ENCODE measurements at regions not wholly inside any gene's neighbourhood (a gene's known extent, or its start where the extent isn't known, plus 50 kb on each side); places are given as distances from the start of the nearest gene placed in this dataset.

DNA sequence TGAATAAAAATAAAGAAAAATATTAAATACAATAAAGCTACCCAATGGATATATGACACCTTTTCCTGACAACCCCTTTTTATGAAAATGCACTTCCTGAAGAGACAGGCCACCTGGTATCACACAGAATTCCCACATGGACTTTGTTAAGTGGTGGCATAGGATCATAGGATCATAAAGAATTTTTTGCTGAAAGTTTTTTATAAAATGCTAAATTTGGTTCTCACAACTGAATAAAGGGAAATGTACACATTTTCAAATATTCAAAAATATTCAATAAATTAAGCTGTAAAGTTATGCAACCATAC is 102.5 kb upstream of the ROBO1 start (continued):
- TF ChIP-seq, protein P1, sequence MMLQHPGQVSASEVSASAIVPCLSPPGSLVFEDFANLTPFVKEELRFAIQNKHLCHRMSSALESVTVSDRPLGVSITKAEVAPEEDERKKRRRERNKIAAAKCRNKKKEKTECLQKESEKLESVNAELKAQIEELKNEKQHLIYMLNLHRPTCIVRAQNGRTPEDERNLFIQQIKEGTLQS (IDR thresholded peaks at IDR 0.05): no peak

DNA sequence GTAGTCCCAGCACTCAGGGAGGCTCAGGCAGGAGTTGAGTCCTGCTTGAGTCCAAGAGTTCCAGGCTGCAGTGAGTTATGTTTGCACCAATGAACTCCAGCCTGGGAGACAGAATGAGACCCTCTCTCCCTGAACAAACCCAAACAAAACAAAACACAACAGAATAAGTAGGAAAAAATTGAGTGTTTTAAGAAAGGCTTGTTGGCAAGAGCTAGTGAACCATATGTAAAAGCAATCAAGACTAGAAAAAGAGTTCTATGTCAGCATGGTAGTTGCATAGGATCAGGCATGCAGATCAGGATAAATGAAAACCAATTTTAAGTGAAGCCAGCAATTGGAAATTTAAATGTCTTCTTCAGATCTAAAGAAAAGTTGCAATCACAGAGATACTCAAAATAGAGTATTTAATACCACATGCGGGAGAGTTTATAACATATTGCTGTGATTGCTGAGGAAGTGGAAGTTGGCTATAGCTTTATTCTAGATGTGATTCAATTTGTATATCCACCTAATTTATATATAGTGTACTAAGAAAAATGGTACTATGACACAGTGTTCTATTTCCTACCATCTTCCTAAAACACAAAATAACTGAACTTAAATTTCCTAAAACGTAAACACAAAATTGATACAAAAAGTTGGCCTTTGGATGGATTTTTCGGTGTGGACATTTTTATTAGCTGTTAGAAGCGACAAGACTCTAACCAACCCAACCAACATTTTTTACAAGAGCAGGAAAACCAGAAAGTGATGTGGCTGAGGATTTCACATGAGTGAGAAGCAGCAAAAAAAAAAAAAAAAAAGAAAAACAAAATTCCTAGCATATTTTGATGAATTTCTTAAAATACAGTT is 101.9 kb upstream of the ROBO1 start:
- WGBS: 79% methylated on average over 4 of the region's 4 CpGs

More for the DNA sequence above, 101.9 kb upstream of the ROBO1 start:
- Histone ChIP-seq H3K9me3 (ENCODE audit: control insufficient read depth in 4 of 4, low read length in 3 of 4) (no peaks in the 10 kb centered on the region), H3K27ac (ENCODE audit: low read depth in 1 of 2, low read length in 2 of 2) (no peak overlapping the region), H3K4me1 (ENCODE audit: control insufficient read depth in 4 of 4, insufficient read depth in 4 of 4, low read length in 3 of 4) (no peaks in the 10 kb centered on the region), H3K4me3 (ENCODE audit: low read depth in 1 of 3, low read length in 3 of 3) (no peak overlapping the region), H3K27me3 (ENCODE audit: control insufficient read depth in 4 of 4, insufficient read depth in 4 of 4, low read length in 3 of 4) (no peaks in the 10 kb centered on the region), H3K36me3 (ENCODE audit: control insufficient read depth in 4 of 4, insufficient read depth in 3 of 4, low read depth in 1 of 4, low read length in 3 of 4) (no peaks in the 10 kb centered on the region), H3K9ac (ENCODE audit: low read depth in 1 of 2, low read length in 2 of 2) (no peak overlapping the region)
- DNase-seq (ENCODE audit: low spot score): no peak
- TF ChIP-seq FOXA2 (IDR thresholded peaks at IDR 0.05) (no peak), NR2F2 (IDR thresholded peaks at IDR 0.05) (no peak), GABPA (IDR thresholded peaks at IDR 0.05 in 1 of 2, conservative IDR thresholded peaks at IDR 0.05 in 1 of 2) (no peak), TAF1 (conservative IDR thresholded peaks at IDR 0.05) (no peak), JUND (IDR thresholded peaks at IDR 0.05) (no peak), FOXA1 (IDR thresholded peaks at IDR 0.05) (no peak), RXRA (IDR thresholded peaks at IDR 0.05) (no peak), SP1 (IDR thresholded peaks at IDR 0.05) (no peak)
- TF ChIP-seq, protein P2, sequence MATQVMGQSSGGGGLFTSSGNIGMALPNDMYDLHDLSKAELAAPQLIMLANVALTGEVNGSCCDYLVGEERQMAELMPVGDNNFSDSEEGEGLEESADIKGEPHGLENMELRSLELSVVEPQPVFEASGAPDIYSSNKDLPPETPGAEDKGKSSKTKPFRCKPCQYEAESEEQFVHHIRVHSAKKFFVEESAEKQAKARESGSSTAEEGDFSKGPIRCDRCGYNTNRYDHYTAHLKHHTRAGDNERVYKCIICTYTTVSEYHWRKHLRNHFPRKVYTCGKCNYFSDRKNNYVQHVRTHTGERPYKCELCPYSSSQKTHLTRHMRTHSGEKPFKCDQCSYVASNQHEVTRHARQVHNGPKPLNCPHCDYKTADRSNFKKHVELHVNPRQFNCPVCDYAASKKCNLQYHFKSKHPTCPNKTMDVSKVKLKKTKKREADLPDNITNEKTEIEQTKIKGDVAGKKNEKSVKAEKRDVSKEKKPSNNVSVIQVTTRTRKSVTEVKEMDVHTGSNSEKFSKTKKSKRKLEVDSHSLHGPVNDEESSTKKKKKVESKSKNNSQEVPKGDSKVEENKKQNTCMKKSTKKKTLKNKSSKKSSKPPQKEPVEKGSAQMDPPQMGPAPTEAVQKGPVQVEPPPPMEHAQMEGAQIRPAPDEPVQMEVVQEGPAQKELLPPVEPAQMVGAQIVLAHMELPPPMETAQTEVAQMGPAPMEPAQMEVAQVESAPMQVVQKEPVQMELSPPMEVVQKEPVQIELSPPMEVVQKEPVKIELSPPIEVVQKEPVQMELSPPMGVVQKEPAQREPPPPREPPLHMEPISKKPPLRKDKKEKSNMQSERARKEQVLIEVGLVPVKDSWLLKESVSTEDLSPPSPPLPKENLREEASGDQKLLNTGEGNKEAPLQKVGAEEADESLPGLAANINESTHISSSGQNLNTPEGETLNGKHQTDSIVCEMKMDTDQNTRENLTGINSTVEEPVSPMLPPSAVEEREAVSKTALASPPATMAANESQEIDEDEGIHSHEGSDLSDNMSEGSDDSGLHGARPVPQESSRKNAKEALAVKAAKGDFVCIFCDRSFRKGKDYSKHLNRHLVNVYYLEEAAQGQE (IDR thresholded peaks at IDR 0.05): no peak
- TF ChIP-seq, protein P1 (IDR thresholded peaks at IDR 0.05): no peak
- TF ChIP-seq, protein P3, sequence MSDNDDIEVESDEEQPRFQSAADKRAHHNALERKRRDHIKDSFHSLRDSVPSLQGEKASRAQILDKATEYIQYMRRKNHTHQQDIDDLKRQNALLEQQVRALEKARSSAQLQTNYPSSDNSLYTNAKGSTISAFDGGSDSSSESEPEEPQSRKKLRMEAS (IDR thresholded peaks at IDR 0.05): no peak
- TF ChIP-seq, protein P4, sequence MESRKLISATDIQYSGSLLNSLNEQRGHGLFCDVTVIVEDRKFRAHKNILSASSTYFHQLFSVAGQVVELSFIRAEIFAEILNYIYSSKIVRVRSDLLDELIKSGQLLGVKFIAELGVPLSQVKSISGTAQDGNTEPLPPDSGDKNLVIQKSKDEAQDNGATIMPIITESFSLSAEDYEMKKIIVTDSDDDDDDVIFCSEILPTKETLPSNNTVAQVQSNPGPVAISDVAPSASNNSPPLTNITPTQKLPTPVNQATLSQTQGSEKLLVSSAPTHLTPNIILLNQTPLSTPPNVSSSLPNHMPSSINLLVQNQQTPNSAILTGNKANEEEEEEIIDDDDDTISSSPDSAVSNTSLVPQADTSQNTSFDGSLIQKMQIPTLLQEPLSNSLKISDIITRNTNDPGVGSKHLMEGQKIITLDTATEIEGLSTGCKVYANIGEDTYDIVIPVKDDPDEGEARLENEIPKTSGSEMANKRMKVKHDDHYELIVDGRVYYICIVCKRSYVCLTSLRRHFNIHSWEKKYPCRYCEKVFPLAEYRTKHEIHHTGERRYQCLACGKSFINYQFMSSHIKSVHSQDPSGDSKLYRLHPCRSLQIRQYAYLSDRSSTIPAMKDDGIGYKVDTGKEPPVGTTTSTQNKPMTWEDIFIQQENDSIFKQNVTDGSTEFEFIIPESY (IDR thresholded peaks at IDR 0.05): no peak
- TF ChIP-seq, protein P5, sequence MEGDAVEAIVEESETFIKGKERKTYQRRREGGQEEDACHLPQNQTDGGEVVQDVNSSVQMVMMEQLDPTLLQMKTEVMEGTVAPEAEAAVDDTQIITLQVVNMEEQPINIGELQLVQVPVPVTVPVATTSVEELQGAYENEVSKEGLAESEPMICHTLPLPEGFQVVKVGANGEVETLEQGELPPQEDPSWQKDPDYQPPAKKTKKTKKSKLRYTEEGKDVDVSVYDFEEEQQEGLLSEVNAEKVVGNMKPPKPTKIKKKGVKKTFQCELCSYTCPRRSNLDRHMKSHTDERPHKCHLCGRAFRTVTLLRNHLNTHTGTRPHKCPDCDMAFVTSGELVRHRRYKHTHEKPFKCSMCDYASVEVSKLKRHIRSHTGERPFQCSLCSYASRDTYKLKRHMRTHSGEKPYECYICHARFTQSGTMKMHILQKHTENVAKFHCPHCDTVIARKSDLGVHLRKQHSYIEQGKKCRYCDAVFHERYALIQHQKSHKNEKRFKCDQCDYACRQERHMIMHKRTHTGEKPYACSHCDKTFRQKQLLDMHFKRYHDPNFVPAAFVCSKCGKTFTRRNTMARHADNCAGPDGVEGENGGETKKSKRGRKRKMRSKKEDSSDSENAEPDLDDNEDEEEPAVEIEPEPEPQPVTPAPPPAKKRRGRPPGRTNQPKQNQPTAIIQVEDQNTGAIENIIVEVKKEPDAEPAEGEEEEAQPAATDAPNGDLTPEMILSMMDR (IDR thresholded peaks at IDR 0.05; ENCODE audit: low read depth, low read length, missing input control): no peak
